NCI-H187 treated with DMSO at 0.1 percent for 48 hours (cell line): ENCODE measurements at regions not wholly inside any gene's neighbourhood (a gene's known extent, or its start where the extent isn't known, plus 50 kb on each side); places are given as distances from the start of the nearest gene placed in this dataset.
A peak's percentile ranks its signal among the peaks of the same experiment; 100 is the strongest.

ENCODE experiments used
- DNase-seq: peaks from one replicate; lab custom pipeline; 2025; lab: John Stamatoyannopoulos, UW

- DNase-seq, result no peak
These were observed 397.5 kb upstream of the NOVA1 start for GRCh38 chr14:26995301-26995700.

- DNase-seq, result no peak
These were observed 398.4 kb upstream of the NOVA1 start for GRCh38 chr14:26996246-26996645.

GRCh38 chr14:27002179-27002578 is 404.3 kb upstream of the NOVA1 start:
- DNase-seq, result no peak

GRCh38 chr14:27006570-27006969 is 408.7 kb upstream of the NOVA1 start:
- DNase-seq, result no peak

- DNase-seq, result no peak
These were observed 410.4 kb upstream of the NOVA1 start for GRCh38 chr14:27008187-27008586.

GRCh38 chr14:27012641-27013040 is 414.8 kb upstream of the NOVA1 start:
- no peak for DNase-seq

- no peak for DNase-seq
These were observed 415.8 kb upstream of the NOVA1 start for GRCh38 chr14:27013678-27014077.

GRCh38 chr14:27015065-27015464 is 417.2 kb upstream of the NOVA1 start:
- no peak for DNase-seq

GRCh38 chr14:27025648-27026047 is 427.8 kb upstream of the NOVA1 start:
- DNase-seq, result no peak

GRCh38 chr14:27026097-27026496 is 428.3 kb upstream of the NOVA1 start:
- DNase-seq, result no peak

GRCh38 chr14:27040552-27040951 is 442.7 kb upstream of the NOVA1 start:
- DNase-seq, result no peak

GRCh38 chr14:27049701-27050100 is 451.9 kb upstream of the NOVA1 start:
- peak; percentile 17 for DNase-seq

GRCh38 chr14:27050208-27050607 is 452.4 kb upstream of the NOVA1 start:
- DNase-seq, result no peak

- DNase-seq, result no peak
These were observed 458.8 kb upstream of the NOVA1 start for GRCh38 chr14:27056586-27056985.

- no peak for DNase-seq
These were observed 463.5 kb upstream of the NOVA1 start for GRCh38 chr14:27061299-27061698.

- no peak for DNase-seq
These were observed 466.1 kb upstream of the NOVA1 start for GRCh38 chr14:27063959-27064358.

GRCh38 chr14:27065886-27066285 is 468.1 kb upstream of the NOVA1 start:
- DNase-seq, result no peak

GRCh38 chr14:27067961-27068360 is 470.1 kb upstream of the NOVA1 start:
- no peak for DNase-seq

- no peak for DNase-seq
These were observed 474.8 kb upstream of the NOVA1 start for GRCh38 chr14:27072589-27072988.

GRCh38 chr14:27075503-27075902 is 477.7 kb upstream of the NOVA1 start:
- DNase-seq, result no peak

- no peak for DNase-seq
These were observed 479.4 kb upstream of the NOVA1 start for GRCh38 chr14:27077214-27077613.

GRCh38 chr14:27077710-27078109 is 479.9 kb upstream of the NOVA1 start:
- no peak for DNase-seq

- DNase-seq, result no peak
These were observed 480.4 kb upstream of the NOVA1 start for GRCh38 chr14:27078191-27078590.

GRCh38 chr14:27079716-27080115 is 481.9 kb upstream of the NOVA1 start:
- DNase-seq, result no peak

GRCh38 chr14:27085500-27085899 is 487.7 kb upstream of the NOVA1 start:
- no peak for DNase-seq
